LNCAP (cell line): ENCODE measurements at regions not wholly inside any gene's neighbourhood (a gene's known extent, or its start where the extent isn't known, plus 50 kb on each side); places are given as distances from the start of the nearest gene placed in this dataset.

Experiments
- CTCF ChIP-seq: fragments of 450-650 bp; IDR thresholded peaks from 2 replicates; pipeline ENCODE4 v1.5.1; 2017; ENCODE audit warnings: mild to moderate bottlenecking

GRCh38 chr1:214198571-214198970 is 82.4 kb upstream of the SMYD2 start:
- no peak for TF ChIP-seq CTCF

- TF ChIP-seq CTCF: no peak
Observed at GRCh38 chr1:214199585-214199984, 81.4 kb upstream of the SMYD2 start.

- no peak for TF ChIP-seq CTCF
Observed at GRCh38 chr1:214202992-214203391, 78.0 kb upstream of the SMYD2 start.

- no peak for TF ChIP-seq CTCF
Observed at GRCh38 chr1:214205053-214205452, 75.9 kb upstream of the SMYD2 start.

- no peak for TF ChIP-seq CTCF
Observed at GRCh38 chr1:214208460-214208859, 72.5 kb upstream of the SMYD2 start.

GRCh38 chr1:214209260-214209808 is 71.6 kb upstream of the SMYD2 start:
- no peak for TF ChIP-seq CTCF

GRCh38 chr1:214213136-214213535 is 67.8 kb upstream of the SMYD2 start:
- no peak for TF ChIP-seq CTCF

GRCh38 chr1:214214851-214215250 is 66.1 kb upstream of the SMYD2 start:
- no peak for TF ChIP-seq CTCF
